ENCODE measurements at regions not wholly inside any gene's neighbourhood (a gene's known extent, or its start where the extent isn't known, plus 50 kb on each side); places are given as distances from the start of the nearest gene placed in this dataset.
"Not testable (repeated sequence)": the region's sequence is repeated elsewhere in the genome, so short reads cannot be mapped to it uniquely, and the experiment has no call there.

DNA sequence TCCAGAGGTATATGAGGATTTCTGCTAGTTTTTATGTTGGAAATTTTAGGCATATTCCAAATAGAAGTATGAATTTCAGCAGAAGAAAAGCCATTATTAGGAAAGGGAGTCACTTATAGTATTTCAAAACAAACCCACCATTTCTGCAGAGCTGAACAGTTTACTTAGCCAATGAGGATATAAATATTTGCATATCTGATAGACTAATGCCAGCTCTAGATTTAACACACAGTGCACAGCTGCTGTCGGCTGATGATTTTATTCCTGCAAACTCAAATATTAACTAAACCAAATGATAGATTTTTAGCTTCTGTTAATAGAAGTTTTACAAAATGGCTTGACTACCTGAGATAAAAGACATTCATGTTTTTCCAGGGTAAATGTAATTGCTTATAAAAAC lies 375.8 kb upstream of the FANCL start:
- DNase-seq = no peak

DNA sequence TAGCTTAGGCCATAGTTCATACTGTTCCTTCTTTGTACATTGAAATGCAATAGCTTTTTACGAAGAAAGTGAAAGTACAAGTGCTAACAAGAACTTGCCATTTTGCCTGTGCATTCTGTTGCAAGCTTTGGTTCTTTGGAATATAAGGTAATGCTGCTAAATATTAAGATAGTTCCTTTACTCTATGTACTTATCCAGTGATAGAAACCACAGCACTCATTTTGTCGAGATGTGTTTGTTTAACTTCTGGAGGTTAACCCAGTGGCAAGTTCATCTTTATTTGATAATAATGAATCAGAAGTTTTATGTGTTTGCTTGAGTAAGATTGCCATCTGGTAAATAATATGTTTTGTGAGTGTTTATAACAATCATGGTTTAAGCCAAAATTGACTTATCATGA lies 373.1 kb upstream of the FANCL start:
- DNase-seq = no peak

- DNase-seq = no peak
Observed at GRCh38 chr2:58612973-58613372, 371.8 kb upstream of the FANCL start.

- no peak for DNase-seq
Observed at GRCh38 chr2:58609326-58609725, 368.2 kb upstream of the FANCL start.

GRCh38 chr2:58608146-58608545 lies 367.0 kb upstream of the FANCL start:
- DNase-seq = no peak

- no peak for DNase-seq
Observed at GRCh38 chr2:58607448-58607847, 366.3 kb upstream of the FANCL start.

DNA sequence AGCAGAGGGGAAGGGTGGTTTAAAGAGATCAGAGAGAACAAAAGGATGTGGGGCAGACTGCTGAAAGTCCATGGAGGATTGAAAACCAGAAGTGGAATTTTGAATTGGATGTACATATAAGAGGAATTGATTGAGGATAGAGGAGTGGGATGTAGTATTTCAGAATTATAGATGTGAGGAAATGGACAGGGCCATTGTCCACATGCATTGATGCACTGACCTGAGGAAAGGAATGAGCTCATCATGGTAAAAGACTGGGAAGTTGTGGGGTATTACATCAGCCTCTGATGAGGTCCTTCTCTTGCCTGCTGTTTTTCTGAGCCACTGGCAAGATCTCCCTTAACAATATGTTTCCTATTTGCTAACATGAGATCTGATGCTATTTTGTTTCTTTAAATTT lies 365.7 kb upstream of the FANCL start:
- DNase-seq = no peak

- no peak for DNase-seq
Observed at GRCh38 chr2:58604096-58604495, 363.0 kb upstream of the FANCL start.

DNA sequence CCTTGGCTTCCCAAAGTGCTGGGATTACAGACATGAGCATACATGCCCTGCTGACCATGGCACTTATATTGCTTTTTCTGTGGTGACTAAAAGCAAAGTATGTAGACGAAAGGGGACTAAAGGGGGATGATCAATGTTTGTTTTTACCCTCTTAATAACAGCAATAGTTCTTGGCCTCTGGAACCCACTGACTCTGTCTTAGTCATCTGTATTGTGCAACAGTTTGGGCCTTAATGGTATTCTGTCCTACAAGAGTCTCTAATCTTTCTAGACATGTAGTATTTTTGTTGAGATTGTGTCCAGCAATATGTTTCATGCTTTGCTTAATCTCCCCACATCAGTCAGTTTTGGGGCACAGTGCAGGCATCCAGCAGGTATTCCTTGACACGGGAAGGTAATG lies 359.9 kb upstream of the FANCL start:
- no peak for DNase-seq

GRCh38 chr2:58598171-58598570 lies 357.0 kb upstream of the FANCL start:
- DNase-seq = no peak

GRCh38 chr2:58595714-58596113 lies 354.6 kb upstream of the FANCL start:
- DNase-seq = no peak

DNA sequence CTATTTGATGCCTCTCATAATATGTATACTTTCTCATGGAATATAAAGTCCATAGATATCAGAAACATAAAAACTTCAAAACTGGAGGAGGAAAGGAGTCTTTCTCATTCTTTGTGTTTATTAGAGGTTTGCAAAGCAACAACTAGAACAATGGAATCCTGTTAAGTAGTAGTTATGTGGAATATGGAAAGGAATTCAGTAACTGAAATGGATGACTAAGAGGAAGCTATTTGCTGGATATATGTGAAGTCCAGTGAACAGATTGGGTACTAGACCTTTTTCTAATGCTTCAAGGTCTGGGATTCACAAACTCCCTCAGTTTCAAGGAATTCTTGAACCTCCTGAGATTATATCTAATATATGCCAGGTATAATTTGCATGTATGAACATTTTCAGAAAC lies 353.6 kb upstream of the FANCL start:
- no peak for DNase-seq

- DNase-seq = no peak
Observed at GRCh38 chr2:58594175-58594574, 353.1 kb upstream of the FANCL start.

- DNase-seq = not testable (repeated sequence)
Observed at GRCh38 chr2:58586178-58586577, 345.1 kb upstream of the FANCL start.

GRCh38 chr2:58585233-58585632 lies 344.1 kb upstream of the FANCL start:
- no peak for DNase-seq

DNA sequence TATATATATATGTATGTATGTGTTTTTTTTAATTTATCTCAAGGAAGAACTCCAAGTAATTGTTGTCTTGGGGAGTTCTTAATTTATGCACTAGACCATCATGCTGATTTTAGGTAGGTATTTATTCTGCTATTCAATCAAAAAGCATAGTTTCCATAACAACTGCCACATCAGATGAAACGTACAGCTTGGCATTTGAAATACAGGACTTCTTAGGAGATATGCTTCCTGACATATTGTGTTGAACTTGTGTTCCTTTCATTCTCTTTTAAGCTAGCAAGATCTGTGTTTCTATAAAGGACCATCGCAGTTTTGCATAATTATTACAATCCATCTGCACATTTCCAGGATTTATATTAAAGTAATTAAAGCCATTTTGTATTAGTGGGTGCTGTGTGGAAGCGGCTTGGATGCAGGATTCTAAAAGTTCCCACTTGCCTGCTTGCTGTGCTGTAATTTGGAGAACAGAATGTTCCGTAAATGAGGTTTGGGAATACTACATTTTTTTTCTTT lies 343.5 kb upstream of the FANCL start:
- no peak for DNase-seq

DNA sequence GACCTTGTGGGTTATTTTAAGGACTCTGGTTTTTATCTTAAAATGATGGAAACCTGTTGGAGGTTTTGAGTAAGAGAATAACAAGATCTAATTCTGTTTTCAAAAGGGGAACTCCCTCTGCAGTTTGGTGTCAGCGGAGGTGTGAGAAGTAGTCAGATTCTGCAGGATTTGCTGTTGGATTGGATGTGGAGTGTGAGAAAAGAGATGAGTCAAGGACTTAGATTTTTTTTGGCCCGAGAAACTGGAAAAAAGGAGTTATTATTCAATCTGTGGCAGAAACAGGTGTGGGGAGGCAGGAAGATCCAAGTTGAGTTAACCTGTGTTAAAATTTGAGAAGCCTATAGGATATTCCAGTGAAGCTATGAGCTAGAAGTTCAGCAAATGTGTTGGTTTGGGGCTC lies 337.2 kb upstream of the FANCL start:
- no peak for DNase-seq

DNA sequence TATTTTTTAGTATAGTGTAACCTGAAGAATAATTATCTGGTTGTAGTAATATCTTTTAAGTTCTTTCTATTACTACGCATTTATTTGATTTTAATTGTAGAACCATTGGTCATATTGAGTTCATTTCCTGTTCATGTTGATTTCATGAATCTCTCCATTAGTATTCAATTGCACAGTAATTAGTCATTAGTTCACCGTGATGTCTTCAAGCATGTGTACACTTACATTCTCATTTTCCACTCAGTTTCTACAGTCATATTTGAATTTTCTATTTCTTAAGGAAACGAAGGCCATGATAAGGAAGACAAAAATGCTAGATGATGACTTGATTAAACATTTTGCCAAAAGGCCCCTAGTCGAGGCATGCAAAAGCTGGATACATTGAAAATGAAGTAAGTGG lies 333.7 kb upstream of the FANCL start:
- DNase-seq = no peak

DNA sequence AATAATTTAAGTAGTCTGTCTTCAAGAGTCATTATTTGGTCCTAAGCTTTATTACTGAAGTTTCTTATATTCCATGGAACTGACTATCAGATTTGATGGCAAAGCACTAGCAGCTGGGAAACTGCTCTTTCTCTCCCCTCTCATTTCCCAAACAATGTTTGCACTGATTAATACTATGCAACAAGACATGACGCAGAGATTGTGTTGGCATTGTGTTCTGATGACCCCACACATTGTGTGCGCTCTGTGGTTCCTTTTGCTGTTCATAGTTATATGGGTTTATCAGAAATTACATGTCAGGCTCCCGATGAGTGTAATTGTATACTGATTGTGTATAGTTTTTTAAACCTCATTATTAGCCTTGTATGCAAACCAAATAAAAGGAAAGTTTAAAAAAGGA lies 331.6 kb upstream of the FANCL start:
- DNase-seq = no peak

GRCh38 chr2:58571181-58571852 lies 330.2 kb upstream of the FANCL start:
- no peak for DNase-seq

DNA sequence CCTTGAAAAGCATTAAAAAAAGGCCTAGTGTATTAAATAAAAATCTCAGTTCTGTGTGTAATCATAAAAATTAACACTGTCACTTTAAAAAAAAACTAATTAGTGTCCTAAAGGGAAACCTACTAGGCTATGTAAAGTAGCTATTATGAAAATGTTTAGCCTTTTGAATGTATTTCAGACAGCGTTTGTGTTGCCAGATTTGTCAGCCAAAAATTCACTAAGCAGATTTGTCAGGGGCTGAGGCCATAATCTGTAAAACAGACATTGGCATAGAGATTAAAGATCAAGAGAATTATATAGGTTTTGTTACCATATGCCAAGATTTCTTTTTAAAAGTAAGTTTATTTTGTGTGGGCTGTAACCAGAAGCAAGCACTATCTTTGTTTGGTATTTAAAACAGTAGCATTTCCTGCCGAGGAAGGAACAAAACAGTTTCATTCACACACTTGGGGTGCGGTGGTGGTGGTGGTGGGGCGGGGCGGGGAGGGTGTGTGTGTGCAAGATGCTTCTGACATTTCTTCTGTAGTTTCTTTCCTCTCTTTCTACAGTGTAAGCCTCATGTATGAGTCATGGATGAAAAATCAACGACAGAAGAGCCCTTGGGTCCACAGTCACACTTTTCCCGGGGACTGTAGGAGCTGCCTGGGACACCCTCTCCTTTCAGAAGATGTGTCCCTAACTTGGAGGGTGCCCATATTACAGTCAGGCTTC lies 328.5 kb upstream of the FANCL start:
- DNase-seq = no peak

DNA sequence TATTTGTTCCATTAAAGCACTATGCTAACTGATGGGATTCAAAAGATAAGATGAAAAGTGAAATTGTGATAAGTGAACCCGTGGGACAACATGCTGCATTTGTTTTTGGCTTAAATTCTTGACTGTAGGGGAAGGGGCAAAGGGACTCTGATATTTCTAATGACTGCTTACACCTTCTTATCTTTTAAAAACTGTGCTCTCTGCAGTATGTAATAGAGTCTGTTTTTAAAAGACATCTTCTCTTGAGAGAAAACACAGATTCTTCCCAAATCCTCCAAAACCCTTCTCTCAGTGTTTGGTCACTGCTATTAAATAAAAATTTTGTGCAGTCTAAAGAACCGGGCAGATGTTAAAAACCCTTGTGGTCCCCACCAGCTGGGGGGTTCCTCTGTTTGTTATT lies 327.8 kb upstream of the FANCL start:
- DNase-seq = no peak

- DNase-seq = no peak
Observed at GRCh38 chr2:58562276-58562675, 321.2 kb upstream of the FANCL start.

DNA sequence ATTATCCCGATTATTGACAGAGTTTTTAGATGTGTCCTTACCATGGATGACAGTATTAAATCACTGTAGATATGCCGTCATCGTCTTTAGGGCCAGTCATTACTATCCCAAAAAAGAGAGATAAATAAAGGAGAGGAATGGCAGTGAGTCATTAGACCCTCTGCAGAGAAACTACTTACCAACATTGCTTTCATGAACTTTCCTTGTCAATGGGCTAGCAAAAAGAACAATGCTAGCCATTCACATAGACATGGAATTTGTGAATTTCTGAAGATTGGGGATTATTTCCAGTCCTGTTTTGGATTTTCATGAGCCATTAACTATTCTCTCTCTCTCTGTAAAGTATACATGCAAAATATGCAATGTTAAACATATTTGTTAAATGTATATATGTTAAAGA lies 319.4 kb upstream of the FANCL start:
- no peak for DNase-seq

GRCh38 chr2:58558881-58559280 lies 317.8 kb upstream of the FANCL start:
- DNase-seq = no peak
